Sciatic nerve (tissue), 2 donors: ENCODE measurements at regions not wholly inside any gene's neighbourhood (a gene's known extent, or its start where the extent isn't known, plus 50 kb on each side); places are given as distances from the start of the nearest gene placed in this dataset.

ENCODE experiments used
- ATAC-seq: fragments of 200-7000 bp; cut with Tn5 transposase; one replicate; pipeline ENCODE4 v1.9.1; 2020; ENCODE audit warnings: mild to moderate bottlenecking, moderate library complexity
- DNase-seq: peaks from one replicate; pipeline ENCODE4 v3.0.0-alpha.2; 2020; ENCODE audit warnings: low spot score
- intact Hi-C: fragments of 100-400 bp; cut with DNase I; formaldehyde crosslinking; loops from one replicate; pipeline ENCODE4 v1.14.2; 2022
- donor health status: DM: no; HTN: no; CAD: no.
- donor health status: DM: no; HTN: no; CAD: no.

- no peak for ATAC-seq
- no peak for DNase-seq
- intact Hi-C loops: no loop called here
Measured at GRCh38 chr13:46949211-46949610, 52.4 kb upstream of the HTR2A start.

- DNase-seq (no peak), ATAC-seq (no peak)
- intact Hi-C loops: no loop called here
Measured at GRCh38 chr13:46948338-46948737, 51.5 kb upstream of the HTR2A start.

DNA sequence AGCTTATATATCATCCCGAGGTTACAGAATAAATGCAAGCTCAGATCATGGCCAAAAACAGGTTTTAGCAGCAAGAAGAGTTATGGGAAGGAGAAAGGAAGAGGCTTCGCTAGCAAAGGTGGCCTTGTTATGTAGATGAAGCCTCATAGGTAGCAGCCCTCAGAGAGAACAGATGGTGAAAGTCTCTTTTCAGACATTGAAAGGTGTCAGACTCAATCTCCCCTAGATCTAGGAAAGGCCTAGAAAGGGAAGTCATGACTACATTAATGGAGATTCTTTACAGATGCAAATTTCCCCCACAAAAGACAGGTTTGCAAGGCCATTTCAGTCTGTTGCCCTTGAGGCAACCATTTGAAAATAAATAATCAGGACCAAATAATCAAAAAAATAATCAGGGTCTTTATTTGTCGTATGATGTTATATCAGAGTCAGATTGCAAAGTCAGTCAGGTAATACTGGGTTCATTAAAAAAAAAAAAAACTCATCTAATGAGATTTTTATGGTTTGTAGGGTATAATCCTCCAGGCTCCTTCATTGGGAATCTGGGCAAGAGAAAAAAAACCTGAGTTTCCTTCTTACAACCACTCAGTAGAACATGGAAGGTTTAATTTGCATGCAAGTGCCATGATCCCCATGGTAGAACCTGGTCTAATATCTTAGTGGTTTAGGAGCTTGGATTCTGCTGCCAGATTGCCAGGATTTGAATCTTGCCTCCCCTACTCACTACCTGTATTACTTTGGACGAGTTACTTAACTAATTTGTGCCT, 50.8 kb upstream of the HTR2A start:
- ATAC-seq (no peak), DNase-seq (no peak)
- intact Hi-C loops: no loop called here
